Heart right ventricle (tissue), 16 donors: ENCODE measurements at regions not wholly inside any gene's neighbourhood (a gene's known extent, or its start where the extent isn't known, plus 50 kb on each side); places are given as distances from the start of the nearest gene placed in this dataset.
"Not testable (repeated sequence)": the region's sequence is repeated elsewhere in the genome, so short reads cannot be mapped to it uniquely, and the experiment has no call there.

Experiments
- ATAC-seq, 8 donors: fragments of 200-7000 bp; cut with Tn5 transposase; one replicate each; pipeline ENCODE4 v1.9.1; 2020; ENCODE audit warnings: mild to moderate bottlenecking in 8 of 8, moderate library complexity in 8 of 8, moderate number of reproducible peaks in 1 of 8
- DNase-seq, 2 donors: peaks; one replicate each; pipeline ENCODE4 v3.0.0-alpha.2; 2020
- H3K27ac ChIP-seq, 10 donors: fragments of 200-600 bp; sonication (generic) in 2 of 10; one replicate each; pipeline versions ENCODE4 v1.5.0 to v1.8.0; 2020 to 2022; ENCODE audit warnings: mild to moderate bottlenecking in 3 of 10
- H3K27me3 ChIP-seq, 7 donors: fragments of 200-600 bp; one replicate each; pipeline ENCODE4 v1.8.0; 2021 to 2022; ENCODE audit warnings: mild to moderate bottlenecking in 2 of 7
- H3K36me3 ChIP-seq, 9 donors: fragments of 200-600 bp; sonication (generic) in 1 of 9; one replicate each; pipeline versions ENCODE4 v1.5.0 to v1.8.0; 2020 to 2022; ENCODE audit warnings: mild to moderate bottlenecking in 2 of 9
- H3K4me1 ChIP-seq, 9 donors: fragments of 200-600 bp; sonication (generic) in 1 of 9; one replicate each; pipeline versions ENCODE4 v1.5.0 to v1.8.0; 2020 to 2022; ENCODE audit warnings: mild to moderate bottlenecking in 4 of 9
- H3K4me3 ChIP-seq, 10 donors: fragments of 200-600 bp; sonication (generic) in 2 of 10; one replicate each; pipeline versions ENCODE4 v1.5.0 to v1.8.0; 2020 to 2022; ENCODE audit warnings: mild to moderate bottlenecking in 7 of 10, moderate library complexity in 2 of 10
- H3K9me3 ChIP-seq, 11 donors: fragments of 200-600 bp in 10 of 11; sonication (generic) in 2 of 11; one replicate each; pipeline versions ENCODE4 v1.5.0 to v1.8.0; 2013 to 2022; ENCODE audit warnings: mild to moderate bottlenecking in 2 of 11, control low read depth in 1 of 11, moderate library complexity in 1 of 11
- WGBS, 2 donors: extraction: QIAGEN DNeasy Blood & Tissue Kit; methylation state at CpG; one replicate each; pipeline ENCODE4 v1.1.7; 2013; ENCODE audit warnings: inconsistent platforms in 1 of 2; 5-methylcytosine and 5-hydroxymethylcytosine counted together
- intact Hi-C, 10 donors: fragments of 100-400 bp; cut with DNase I; formaldehyde crosslinking; loops; one replicate each; pipeline versions ENCODE4 v1.11.1 to v1.14.2; 2022
- TF ChIP-seq, protein P1 (sequence below), 9 donors: fragments of 200-600 bp; sonication (generic) in 2 of 9; IDR thresholded peaks; one replicate each; pipeline versions ENCODE4 v1.5.0 to v1.8.0; 2021 to 2022; ENCODE audit warnings: antibody characterized with exemption in 9 of 9, mild to moderate bottlenecking in 5 of 9, moderate library complexity in 1 of 9
- donor health status: Arrhythmogenic right ventricular cardiomyopathy.
- donor health status: ischemic (EF 13 %, LVEDD 7.1; RV severe dilation, severe dysfunction).
- donor health status: healthy with polysubstance abuse.
- donor health status: DM: no; HTN: yes; CAD: no.
- donor health status: DM: no; HTN: no; CAD: no.
- donor health status: ischemic (EF 25% LVEDD 6.9; RV normal size, moderate dysfunction).
- donor health status: ischemic (EF 25% LVEDD 5.7; RV mildly dilated, moderate dysfunction).
- donor health status: healthy.
- donor health status: DM: yes; HTN: yes; CAD: no.
- donor health status: Ischemic cardiomyopathy.
- donor health status: ischemic (EF 35%, LVEDD 5.7; RV mildly dilated, moderate dysfunction).
- donor health status: nonischemic (EF 11% LVEDD 7.7; RV severe dilation, severe dysfunction).
- donor health status: DM: yes; HTN: yes; CAD: no.
- donor health status: PGD.
- donor health status: ischemic (EF 29% LVEDD 5.4; RV normal size, mild dysfunction).
- donor health status: nonischemic (EF 23%, LVEDD 6.1; RV moderate dilation, normal function).

DNA sequence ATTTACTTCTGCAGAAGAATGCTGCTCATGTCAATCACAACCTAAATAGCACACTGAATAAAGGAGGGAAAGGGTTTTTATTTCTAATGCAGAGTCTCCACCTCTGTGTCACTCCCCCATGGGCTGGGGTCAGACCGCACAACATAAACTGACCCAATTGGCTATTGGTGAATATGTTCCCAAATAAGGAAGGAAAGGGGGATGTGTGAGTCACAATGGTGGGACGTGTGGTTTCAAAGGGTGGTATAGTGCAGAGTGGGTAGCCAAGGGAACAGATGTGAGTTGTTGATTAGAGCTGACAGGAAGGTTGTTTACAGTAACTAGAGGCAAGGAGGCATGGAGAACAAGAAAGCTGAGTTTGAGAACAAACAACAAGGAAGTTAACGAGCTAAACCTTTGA, 491.8 kb downstream of the ZPLD1 start:
- Histone ChIP-seq H3K27me3 (no peaks in the 10 kb centered on the region), H3K4me3 (no peak overlapping the region), H3K4me1 (no peaks in the 10 kb centered on the region), H3K27ac (no peak overlapping the region), H3K36me3 (no peaks in the 10 kb centered on the region), H3K9me3 (peaks cover 0 to 42% (median 5%) of the 10 kb centered on the region in 11 donors)
- ATAC-seq (no peak), DNase-seq (no peak)
- TF ChIP-seq, protein P1, sequence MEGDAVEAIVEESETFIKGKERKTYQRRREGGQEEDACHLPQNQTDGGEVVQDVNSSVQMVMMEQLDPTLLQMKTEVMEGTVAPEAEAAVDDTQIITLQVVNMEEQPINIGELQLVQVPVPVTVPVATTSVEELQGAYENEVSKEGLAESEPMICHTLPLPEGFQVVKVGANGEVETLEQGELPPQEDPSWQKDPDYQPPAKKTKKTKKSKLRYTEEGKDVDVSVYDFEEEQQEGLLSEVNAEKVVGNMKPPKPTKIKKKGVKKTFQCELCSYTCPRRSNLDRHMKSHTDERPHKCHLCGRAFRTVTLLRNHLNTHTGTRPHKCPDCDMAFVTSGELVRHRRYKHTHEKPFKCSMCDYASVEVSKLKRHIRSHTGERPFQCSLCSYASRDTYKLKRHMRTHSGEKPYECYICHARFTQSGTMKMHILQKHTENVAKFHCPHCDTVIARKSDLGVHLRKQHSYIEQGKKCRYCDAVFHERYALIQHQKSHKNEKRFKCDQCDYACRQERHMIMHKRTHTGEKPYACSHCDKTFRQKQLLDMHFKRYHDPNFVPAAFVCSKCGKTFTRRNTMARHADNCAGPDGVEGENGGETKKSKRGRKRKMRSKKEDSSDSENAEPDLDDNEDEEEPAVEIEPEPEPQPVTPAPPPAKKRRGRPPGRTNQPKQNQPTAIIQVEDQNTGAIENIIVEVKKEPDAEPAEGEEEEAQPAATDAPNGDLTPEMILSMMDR (IDR thresholded peaks at IDR 0.05): no peak
- WGBS, 2 donors: 61 to 68% methylated on average over 3 of the region's 3 CpGs
- intact Hi-C loops: no loop called here

DNA sequence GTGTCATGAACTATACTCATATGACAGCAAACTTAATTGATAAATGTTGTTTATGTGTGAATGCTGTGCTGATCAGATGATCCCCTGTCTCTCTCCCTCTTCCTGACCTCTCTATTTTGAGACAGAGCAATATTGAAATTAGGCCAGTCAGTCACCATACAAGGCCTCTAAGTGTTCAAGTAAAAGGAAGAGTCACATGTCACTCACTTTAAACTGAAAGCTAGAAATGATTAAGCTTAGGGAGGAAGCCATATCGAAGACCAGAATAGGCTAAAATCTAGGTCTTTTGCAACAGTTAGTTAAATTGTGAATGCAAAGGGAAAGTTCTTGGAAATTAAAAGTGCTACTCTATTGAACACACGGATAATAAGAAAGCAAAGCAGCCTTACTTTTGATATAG, 498.6 kb downstream of the ZPLD1 start:
- intact Hi-C loops: no loop called here

DNA sequence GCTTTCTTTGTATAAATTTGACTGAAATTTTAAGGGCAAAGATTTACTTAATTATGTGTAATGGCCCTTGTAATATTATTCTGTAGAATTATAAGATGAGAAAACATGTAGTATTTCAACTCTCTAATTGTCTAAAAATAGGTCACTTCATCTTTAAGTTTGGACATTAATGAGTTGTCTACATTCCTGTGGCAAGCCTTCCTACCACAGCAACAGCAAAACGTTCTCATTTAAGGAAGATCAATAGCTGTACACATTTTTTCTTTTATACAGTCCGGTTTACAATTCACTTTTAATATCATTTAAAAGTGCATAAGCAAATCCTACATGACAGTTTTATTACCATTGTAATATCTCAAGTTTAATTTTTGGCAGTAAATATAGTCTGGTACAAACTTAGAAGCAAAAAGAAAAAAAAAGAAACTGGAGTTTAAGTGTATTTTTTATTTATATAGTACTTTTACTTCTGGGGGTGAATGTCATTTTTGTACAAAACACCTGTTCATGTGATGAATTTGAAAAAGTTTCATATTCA, 501.8 kb downstream of the ZPLD1 start:
- Histone ChIP-seq H3K4me1 (no peaks in the 10 kb centered on the region), H3K27ac (no peak overlapping the region), H3K27me3 (no peaks in the 10 kb centered on the region), H3K4me3 (no peak overlapping the region), H3K36me3 (no peaks in the 10 kb centered on the region), H3K9me3 (peaks cover 0 to 17% (median 0%) of the 10 kb centered on the region in 11 donors)
- 40 to 48% methylated on average over 2 of the region's 2 CpGs for WGBS, 2 donors
- intact Hi-C loops: no loop called here
- ATAC-seq: no peak
- TF ChIP-seq, protein P1 (IDR thresholded peaks at IDR 0.05): no peak
- no peak for DNase-seq

More for the DNA sequence above, 498.6 kb downstream of the ZPLD1 start:
- TF ChIP-seq, protein P1 (IDR thresholded peaks at IDR 0.05): no peak
- DNase-seq (no peak), ATAC-seq (no peak)
- Histone ChIP-seq H3K27me3 (no peaks in the 10 kb centered on the region), H3K4me3 (no peak overlapping the region), H3K9me3 (peaks cover 0 to 17% (median 0%) of the 10 kb centered on the region in 11 donors), H3K27ac (no peak overlapping the region), H3K4me1 (no peaks in the 10 kb centered on the region), H3K36me3 (no peaks in the 10 kb centered on the region)
- WGBS, 2 donors: 69 to 72% methylated on average over 2 of the region's 2 CpGs

DNA sequence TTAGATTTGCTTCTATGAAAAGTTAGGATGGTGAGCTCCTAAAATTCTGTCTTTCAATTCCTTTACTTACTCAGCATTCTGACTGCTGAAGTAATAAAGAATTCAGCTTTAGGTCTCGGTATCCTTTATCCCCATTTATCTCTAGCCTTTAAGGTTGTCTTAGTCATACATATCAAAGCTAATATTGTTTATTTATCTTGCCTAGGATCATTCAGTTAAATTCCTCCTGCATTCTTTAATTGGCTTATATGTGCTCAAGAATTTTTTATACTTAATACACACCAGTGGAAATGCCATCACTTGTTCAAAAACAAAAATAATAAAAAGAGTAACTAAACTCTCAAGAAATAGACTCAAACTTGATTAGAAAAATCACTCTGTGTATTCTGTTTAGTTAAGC, 507.0 kb downstream of the ZPLD1 start:
- WGBS, 2 donors: 62 to 77% methylated on average over 1 of the region's 1 CpG
- Histone ChIP-seq H3K4me1 (no peaks in the 10 kb centered on the region), H3K36me3 (no peaks in the 10 kb centered on the region), H3K27ac (no peak overlapping the region), H3K4me3 (no peak overlapping the region), H3K27me3 (no peaks in the 10 kb centered on the region), H3K9me3 (peaks cover 0 to 6% (median 0%) of the 10 kb centered on the region in 11 donors)
- TF ChIP-seq, protein P1 (IDR thresholded peaks at IDR 0.05): no peak
- DNase-seq: no peak
- no peak for ATAC-seq
- intact Hi-C loops: no loop called here

DNA sequence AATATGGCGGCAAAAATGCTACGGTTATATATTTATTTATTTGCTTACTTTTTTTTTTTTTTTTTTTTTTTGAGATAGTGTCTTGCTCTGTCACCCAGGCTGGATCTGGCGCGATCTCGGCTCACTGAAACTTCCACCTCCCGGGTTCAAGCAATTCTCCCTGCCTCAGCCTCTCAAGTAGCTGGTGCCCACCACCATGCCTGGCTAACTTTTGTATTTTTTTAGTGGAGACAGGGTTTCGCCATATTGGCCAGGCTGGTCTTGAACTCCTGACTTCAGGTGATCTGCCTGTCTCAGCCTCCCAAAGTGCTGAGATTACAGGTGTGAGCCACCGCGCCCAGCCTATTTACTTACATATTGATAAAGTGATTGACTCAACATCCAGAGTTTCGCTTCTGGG, 511.6 kb downstream of the ZPLD1 start:
- intact Hi-C loops, H3K4me3 ChIP-seq, H3K36me3 ChIP-seq, H3K27ac ChIP-seq, H3K27me3 ChIP-seq, DNase-seq, ATAC-seq, H3K9me3 ChIP-seq, H3K4me1 ChIP-seq: not testable (repeated sequence)
- 94 to 96% methylated on average over 10 of the region's 10 CpGs for WGBS, 2 donors
